GM12878 (cell line): ENCODE measurements at regions not wholly inside any gene's neighbourhood (a gene's known extent, or its start where the extent isn't known, plus 50 kb on each side); places are given as distances from the start of the nearest gene placed in this dataset.

ENCODE experiments used
- BHLHE40 ChIP-seq, 2 experiments: fragments of 450-650 bp in 1 of 2; IDR thresholded peaks; 2 replicates each; pipeline ENCODE4 v1.6.1; 2011 to 2017; ENCODE audit warnings: low read depth in 2 of 2, borderline replicate concordance in 1 of 2, improper control_type of control experiment in 1 of 2, low read length in 1 of 2, mild to moderate bottlenecking in 1 of 2
- CBX3 ChIP-seq: fragments of 200-600 bp; sonication (generic); IDR thresholded peaks from 2 replicates; pipeline ENCODE4 v1.6.1; 2016; ENCODE audit warnings: low read depth, borderline replicate concordance
- CREM ChIP-seq: IDR thresholded peaks from 2 replicates; pipeline ENCODE4 v1.6.1; 2014; ENCODE audit warnings: antibody characterized with exemption, low read depth
- RBBP5 ChIP-seq: fragments of 200-600 bp; sonication (generic); conservative IDR thresholded peaks from 2 replicates; pipeline ENCODE4 v1.6.1; 2016
- ZNF217 ChIP-seq: fragments of 450-650 bp; IDR thresholded peaks from 2 replicates; pipeline ENCODE4 v1.6.1; 2017; ENCODE audit warnings: antibody characterized with exemption, mild to moderate bottlenecking
- TF ChIP-seq, protein P1 (sequence below): fragments of 450-650 bp; IDR thresholded peaks from 2 replicates; pipeline ENCODE4 v1.6.1; 2016; ENCODE audit warnings: mild to moderate bottlenecking, moderate library complexity, borderline replicate concordance
- TF ChIP-seq, protein P2 (sequence below): fragments of 450-650 bp; IDR thresholded peaks from 2 replicates; pipeline ENCODE4 v1.6.1; 2017; ENCODE audit warnings: borderline replicate concordance
- TF ChIP-seq, protein P3 (sequence below): fragments of 450-650 bp; formaldehyde crosslinking; IDR thresholded peaks from 2 replicates; pipeline ENCODE4 v1.4.0; 2022; ENCODE audit warnings: mild to moderate bottlenecking, moderate library complexity

DNA sequence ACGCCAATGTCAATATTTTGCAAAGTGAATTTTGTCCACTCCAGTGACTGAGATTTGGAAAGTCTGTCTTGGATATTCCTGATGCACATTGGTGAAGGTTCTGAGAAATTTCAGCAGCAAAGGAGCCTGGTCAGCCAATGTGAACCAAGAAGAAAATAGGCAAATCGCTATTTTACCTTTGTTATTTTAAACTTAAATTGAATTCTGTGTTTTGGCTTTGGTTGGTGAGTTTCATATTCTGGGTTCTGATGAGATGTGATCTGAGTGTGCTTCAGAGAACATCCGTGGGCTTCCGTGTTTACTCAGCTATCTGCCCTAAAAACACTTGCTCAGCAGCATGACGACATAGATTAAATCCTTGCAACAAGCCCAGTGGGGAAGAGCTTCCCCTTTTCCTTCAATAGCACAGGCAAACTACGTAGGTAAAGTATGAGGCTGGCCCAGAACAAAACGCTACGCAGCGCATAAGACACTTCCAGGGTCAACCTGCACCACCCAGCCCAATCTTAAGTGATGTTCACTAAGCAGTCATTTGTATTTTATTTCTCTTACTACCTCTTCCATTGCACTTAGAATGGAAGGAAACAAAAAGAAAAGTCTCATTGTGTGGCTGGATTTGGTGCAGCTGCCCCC is 176.4 kb upstream of the KAZN start (continued):
- no peak for TF ChIP-seq CREM
- TF ChIP-seq, protein P1, sequence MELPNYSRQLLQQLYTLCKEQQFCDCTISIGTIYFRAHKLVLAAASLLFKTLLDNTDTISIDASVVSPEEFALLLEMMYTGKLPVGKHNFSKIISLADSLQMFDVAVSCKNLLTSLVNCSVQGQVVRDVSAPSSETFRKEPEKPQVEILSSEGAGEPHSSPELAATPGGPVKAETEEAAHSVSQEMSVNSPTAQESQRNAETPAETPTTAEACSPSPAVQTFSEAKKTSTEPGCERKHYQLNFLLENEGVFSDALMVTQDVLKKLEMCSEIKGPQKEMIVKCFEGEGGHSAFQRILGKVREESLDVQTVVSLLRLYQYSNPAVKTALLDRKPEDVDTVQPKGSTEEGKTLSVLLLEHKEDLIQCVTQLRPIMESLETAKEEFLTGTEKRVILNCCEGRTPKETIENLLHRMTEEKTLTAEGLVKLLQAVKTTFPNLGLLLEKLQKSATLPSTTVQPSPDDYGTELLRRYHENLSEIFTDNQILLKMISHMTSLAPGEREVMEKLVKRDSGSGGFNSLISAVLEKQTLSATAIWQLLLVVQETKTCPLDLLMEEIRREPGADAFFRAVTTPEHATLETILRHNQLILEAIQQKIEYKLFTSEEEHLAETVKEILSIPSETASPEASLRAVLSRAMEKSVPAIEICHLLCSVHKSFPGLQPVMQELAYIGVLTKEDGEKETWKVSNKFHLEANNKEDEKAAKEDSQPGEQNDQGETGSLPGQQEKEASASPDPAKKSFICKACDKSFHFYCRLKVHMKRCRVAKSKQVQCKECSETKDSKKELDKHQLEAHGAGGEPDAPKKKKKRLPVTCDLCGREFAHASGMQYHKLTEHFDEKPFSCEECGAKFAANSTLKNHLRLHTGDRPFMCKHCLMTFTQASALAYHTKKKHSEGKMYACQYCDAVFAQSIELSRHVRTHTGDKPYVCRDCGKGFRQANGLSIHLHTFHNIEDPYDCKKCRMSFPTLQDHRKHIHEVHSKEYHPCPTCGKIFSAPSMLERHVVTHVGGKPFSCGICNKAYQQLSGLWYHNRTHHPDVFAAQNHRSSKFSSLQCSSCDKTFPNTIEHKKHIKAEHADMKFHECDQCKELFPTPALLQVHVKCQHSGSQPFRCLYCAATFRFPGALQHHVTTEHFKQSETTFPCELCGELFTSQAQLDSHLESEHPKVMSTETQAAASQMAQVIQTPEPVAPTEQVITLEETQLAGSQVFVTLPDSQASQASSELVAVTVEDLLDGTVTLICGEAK = no peak
- no peak for TF ChIP-seq RBBP5
- TF ChIP-seq, protein P2, sequence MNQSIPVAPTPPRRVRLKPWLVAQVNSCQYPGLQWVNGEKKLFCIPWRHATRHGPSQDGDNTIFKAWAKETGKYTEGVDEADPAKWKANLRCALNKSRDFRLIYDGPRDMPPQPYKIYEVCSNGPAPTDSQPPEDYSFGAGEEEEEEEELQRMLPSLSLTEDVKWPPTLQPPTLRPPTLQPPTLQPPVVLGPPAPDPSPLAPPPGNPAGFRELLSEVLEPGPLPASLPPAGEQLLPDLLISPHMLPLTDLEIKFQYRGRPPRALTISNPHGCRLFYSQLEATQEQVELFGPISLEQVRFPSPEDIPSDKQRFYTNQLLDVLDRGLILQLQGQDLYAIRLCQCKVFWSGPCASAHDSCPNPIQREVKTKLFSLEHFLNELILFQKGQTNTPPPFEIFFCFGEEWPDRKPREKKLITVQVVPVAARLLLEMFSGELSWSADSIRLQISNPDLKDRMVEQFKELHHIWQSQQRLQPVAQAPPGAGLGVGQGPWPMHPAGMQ = no peak
- TF ChIP-seq CBX3 = no peak
- TF ChIP-seq BHLHE40 (IDR thresholded peaks at IDR 0.05; ENCODE audit: borderline replicate concordance in 1 of 2, low read depth in 2 of 2, low read length in 1 of 2) = no peak
- TF ChIP-seq, protein P3, sequence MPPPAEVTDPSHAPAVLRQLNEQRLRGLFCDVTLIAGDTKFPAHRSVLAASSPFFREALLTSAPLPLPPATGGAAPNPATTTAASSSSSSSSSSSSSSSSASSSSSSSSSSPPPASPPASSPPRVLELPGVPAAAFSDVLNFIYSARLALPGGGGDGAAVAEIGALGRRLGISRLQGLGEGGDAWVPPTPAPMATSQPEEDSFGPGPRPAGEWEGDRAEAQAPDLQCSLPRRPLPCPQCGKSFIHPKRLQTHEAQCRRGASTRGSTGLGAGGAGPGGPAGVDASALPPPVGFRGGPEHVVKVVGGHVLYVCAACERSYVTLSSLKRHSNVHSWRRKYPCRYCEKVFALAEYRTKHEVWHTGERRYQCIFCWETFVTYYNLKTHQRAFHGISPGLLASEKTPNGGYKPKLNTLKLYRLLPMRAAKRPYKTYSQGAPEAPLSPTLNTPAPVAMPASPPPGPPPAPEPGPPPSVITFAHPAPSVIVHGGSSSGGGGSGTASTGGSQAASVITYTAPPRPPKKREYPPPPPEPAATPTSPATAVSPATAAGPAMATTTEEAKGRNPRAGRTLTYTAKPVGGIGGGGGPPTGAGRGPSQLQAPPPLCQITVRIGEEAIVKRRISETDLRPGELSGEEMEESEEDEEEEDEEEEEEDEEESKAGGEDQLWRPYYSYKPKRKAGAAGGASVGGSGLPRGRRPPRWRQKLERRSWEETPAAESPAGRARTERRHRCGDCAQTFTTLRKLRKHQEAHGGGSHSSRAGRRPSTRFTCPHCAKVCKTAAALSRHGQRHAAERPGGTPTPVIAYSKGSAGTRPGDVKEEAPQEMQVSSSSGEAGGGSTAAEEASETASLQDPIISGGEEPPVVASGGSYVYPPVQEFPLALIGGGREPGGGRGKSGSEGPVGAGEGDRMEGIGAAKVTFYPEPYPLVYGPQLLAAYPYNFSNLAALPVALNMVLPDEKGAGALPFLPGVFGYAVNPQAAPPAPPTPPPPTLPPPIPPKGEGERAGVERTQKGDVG (CRISPR knock-in tag) = no peak
- TF ChIP-seq ZNF217 = no peak
